GM10248 (cell line): ENCODE measurements at regions not wholly inside any gene's neighbourhood (a gene's known extent, or its start where the extent isn't known, plus 50 kb on each side); places are given as distances from the start of the nearest gene placed in this dataset.
"Not testable (repeated sequence)": the region's sequence is repeated elsewhere in the genome, so short reads cannot be mapped to it uniquely, and the experiment has no call there.

ENCODE experiments used
- CTCF ChIA-PET: fragments of 300-600 bp; sonication (Branson Sonifier 250); formaldehyde crosslinking; extraction: SDS; loops from one replicate; lab custom pipeline; 2021; ENCODE audit warnings: antibody characterized with exemption; lab: Yijun Ruan, JAX
- POLR2A ChIA-PET: fragments of 350-650 bp; sonication (Branson Sonifier 250); formaldehyde crosslinking; extraction: SDS; loops from one replicate; lab custom pipeline; 2020; ENCODE audit warnings: antibody characterized with exemption; lab: Yijun Ruan, JAX
- DNase-seq: peaks from one replicate; pipeline ENCODE4 v3.0.0; 2012; ENCODE audit errors: extremely low spot score
- TF ChIP-seq, protein P1 (sequence below): IDR thresholded peaks from 2 replicates; pipeline ENCODE4 v1.5.1; 2012; ENCODE audit warnings: mild to moderate bottlenecking, low read depth; ENCODE audit errors: extremely low read depth, missing control alignments, control extremely low read depth

DNA sequence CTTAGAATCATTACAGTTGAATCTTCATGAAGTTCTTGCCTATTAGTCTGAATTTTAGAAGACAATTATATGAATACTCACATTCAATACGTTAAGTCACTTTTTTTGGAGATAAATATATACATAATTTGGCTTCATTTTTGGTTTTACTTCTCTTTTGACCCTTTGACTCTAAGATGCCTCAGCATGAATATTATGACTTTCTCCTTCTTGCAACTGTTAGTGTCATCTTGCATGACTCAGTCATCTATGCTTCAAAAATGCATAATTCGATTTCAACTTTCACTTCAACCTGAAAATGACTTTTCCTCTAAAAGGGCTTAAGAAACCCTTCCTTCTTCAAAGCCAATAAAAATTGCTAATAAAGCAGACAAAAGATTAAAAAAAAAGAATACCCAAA lies 1427.5 kb downstream of the ADGRL3 start:
- ChIA-PET POLR2A (no interaction called here), CTCF (no interaction called here)
- DNase-seq, result no peak
- TF ChIP-seq, protein P1, sequence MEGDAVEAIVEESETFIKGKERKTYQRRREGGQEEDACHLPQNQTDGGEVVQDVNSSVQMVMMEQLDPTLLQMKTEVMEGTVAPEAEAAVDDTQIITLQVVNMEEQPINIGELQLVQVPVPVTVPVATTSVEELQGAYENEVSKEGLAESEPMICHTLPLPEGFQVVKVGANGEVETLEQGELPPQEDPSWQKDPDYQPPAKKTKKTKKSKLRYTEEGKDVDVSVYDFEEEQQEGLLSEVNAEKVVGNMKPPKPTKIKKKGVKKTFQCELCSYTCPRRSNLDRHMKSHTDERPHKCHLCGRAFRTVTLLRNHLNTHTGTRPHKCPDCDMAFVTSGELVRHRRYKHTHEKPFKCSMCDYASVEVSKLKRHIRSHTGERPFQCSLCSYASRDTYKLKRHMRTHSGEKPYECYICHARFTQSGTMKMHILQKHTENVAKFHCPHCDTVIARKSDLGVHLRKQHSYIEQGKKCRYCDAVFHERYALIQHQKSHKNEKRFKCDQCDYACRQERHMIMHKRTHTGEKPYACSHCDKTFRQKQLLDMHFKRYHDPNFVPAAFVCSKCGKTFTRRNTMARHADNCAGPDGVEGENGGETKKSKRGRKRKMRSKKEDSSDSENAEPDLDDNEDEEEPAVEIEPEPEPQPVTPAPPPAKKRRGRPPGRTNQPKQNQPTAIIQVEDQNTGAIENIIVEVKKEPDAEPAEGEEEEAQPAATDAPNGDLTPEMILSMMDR, result no peak

DNA sequence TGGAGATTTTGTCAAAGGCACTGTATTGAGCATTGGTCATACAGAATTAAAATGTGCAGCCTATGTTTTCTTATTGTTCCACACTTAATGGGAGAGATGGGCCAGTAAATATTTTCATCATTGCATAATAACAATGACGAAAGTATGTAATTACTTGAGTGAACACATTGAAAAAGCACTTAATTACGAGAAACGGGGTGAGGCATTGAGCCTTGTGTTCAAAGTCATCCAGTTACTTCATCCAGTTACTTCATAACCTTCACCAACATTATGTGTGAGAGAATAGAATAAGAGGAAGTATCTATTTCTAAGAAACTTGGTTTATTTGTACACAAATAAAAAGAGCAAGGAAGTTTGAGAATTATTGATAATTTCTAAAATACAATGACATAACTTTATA lies 1427.0 kb downstream of the ADGRL3 start:
- ChIA-PET POLR2A (no interaction called here), CTCF (no interaction called here)
- DNase-seq, result no peak
- TF ChIP-seq, protein P1, result no peak

DNA sequence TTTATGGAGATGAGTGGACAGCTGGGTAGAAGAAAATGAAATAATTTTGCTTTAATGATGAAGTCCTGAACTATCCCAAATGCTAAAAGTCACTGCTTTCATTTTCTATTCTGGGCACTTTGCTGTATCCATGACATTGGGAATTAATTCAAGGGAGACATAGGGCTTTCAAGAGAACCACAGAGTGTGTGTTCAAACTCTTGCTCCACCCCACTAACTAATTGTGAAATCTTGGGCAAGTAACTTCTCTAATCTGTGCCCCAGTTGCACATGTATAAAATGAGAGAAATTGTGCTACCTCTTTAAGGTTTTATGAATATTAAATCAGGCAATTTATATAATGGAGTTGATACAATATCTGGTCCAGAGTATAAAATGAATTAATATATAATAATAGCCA lies 1422.0 kb downstream of the ADGRL3 start:
- ChIA-PET CTCF (interaction anchor here (0.9 kb wide), 1 partner anchor 28 kb away, joined by 3 read pairs; no protein-coding TSS in a partner anchor), POLR2A (no interaction called here)
- no peak for DNase-seq
- TF ChIP-seq, protein P1, result no peak

DNA sequence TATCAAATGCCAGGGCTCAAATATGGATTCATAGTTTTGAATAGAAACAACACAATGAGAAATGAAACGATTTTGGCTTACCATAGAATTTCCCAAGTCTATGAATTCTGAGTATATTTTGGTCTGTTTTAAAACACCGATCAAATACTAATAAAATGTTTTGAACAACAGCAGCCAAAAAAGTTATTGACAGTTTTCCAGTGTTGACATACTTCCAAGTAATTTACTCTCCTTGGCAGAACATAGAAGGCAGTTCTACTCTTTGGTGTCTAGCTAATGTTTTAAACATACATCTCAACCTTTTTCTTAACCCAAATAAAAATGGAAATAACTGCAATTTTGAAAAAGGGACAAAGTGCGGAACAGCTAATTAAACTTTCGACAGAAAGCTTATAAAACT lies 1419.8 kb downstream of the ADGRL3 start:
- DNase-seq, result no peak
- CTCF ChIA-PET, result no interaction called here
- TF ChIP-seq, protein P1, result no peak
- POLR2A ChIA-PET, result no interaction called here

DNA sequence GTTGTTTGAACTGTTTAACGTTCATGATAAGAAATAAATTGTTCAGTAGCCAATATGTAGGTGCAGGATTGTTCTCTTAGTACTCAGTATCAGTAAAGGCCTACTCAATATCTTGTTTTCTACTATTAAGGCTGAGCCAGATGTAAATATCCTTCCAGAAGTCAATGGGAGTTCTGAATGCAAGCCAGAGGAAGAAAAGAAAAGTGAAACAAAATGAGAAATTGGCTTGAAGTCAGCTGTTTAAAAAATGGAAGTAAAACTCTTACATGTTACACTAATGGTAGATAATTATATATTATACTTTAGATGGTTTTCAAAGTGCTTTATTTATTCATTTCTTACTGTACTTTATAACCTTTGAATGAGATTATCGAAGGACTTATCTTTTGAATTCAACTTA lies 1417.9 kb downstream of the ADGRL3 start:
- TF ChIP-seq, protein P1, result no peak
- no peak for DNase-seq
- ChIA-PET CTCF (no interaction called here), POLR2A (no interaction called here)

DNA sequence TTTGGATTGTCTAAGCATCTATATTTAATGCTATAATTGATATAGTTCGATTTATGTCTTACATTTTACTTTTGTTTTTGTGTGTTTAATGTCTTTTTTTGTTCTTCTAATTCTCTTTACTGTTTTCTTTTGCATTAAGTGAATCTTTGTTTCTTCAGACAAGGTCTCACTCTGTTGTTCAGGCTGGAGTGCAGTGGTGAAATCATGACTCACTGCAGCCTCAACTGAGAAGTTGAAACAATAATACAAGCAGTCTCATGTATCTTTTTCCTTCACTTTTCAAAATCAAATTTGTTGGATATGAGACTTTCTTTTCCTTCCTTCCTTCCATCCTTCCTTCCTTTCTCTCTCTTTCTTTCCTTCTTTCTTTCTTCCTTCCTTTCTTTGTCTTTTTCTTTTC lies 1401.6 kb downstream of the ADGRL3 start:
- CTCF ChIA-PET, result no interaction called here
- no peak for DNase-seq
- TF ChIP-seq, protein P1, result no peak
- POLR2A ChIA-PET, result no interaction called here

DNA sequence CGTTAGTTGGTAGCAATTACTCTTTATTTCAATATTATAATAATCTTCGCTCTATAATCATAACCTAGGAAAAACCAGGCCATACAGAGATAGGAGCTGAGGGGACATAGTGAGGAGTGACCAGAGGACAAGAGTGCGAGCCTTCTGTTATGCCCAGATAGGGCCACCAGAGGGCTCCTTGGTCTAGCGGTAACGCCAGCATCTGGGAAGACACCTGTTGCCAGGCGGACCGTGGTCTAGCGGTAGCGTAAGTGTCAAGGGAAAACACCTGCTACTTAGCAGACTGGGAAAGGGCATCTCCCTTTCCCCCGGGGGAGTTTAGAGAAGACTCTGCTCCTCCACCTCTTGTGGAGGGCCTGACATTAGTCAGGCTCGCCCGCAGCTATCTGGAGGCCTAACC lies 1395.1 kb downstream of the ADGRL3 start:
- TF ChIP-seq, protein P1, result peak; percentile 62
- POLR2A ChIA-PET, result not testable (repeated sequence)
- CTCF ChIA-PET, result interaction anchor here (1.0 to 1.6 kb wide), 4 partner anchors 11 to 114 kb away, joined by 3 to 5 read pairs (median 4); no protein-coding TSS in a partner anchor

More for the DNA sequence above, 1395.1 kb downstream of the ADGRL3 start:
- not testable (repeated sequence) for DNase-seq
